K562 (cell line): ENCODE measurements at regions not wholly inside any gene's neighbourhood (a gene's known extent, or its start where the extent isn't known, plus 50 kb on each side); places are given as distances from the start of the nearest gene placed in this dataset.

ENCODE experiments used
- ATAC-seq: fragments of 200-7000 bp; cut with Tn5 transposase; 3 replicates; pipeline ENCODE4 v1.9.1; 2020; ENCODE audit warnings: moderate library complexity
- BruUV-seq: library from RNA; stranded (reverse); fragments of 400-500 nt; replicated peaks from 2 replicates; lab custom pipeline; 2021; lab: Mats Ljungman, UMichigan
- CTCF ChIA-PET: fragments of 300-600 bp; formaldehyde crosslinking; extraction: SDS; loops from one replicate; lab custom pipeline; 2021; ENCODE audit warnings: low intra/inter-chr PET ratio; lab: Yijun Ruan, JAX
- POLR2A ChIA-PET: fragments of 300-600, 350-650 bp; sonication (Branson Sonifier 250); formaldehyde crosslinking; extraction: SDS; loops from one replicate; lab custom pipeline; 2021; ENCODE audit warnings: antibody characterized with exemption, inconsistent platforms; lab: Yijun Ruan, JAX
- DNase-seq, 4 experiments: peaks; one replicate each; pipeline versions ENCODE4 v3.0.0 to v3.0.0-alpha.2; 2011 to 2018; ENCODE audit warnings: low spot score in 3 of 4, mixed read lengths in 3 of 4; ENCODE audit errors: extremely low read depth in 1 of 4
- FAIRE-seq: peaks from 2 replicates; lab custom pipeline; 2011; peaks lifted over from hg19 to GRCh38; lab: Jason Lieb, UNC
- H2AFZ ChIP-seq: 2 replicates; pipeline ENCODE4 v1.6.0; 2011; ENCODE audit warnings: low read depth, low read length, control low read depth, inconsistent platforms
- H3K27ac ChIP-seq: fragments of 200-600 bp; 3 replicates; pipeline ENCODE4 v1.8.0; 2011; ENCODE audit warnings: low read depth, mild to moderate bottlenecking, control low read depth, inconsistent platforms, low read length, moderate library complexity, mixed read lengths; ENCODE audit errors: extremely low read depth
- H3K27me3 ChIP-seq, 2 experiments: fragments of 300-600 bp in 1 of 2; 2 replicates in 1 of 2; 3 replicates in 1 of 2; pipeline versions ENCODE4 v1.6.0 to v1.8.0; 2011; ENCODE audit warnings: inconsistent platforms in 2 of 2, low read length in 2 of 2, mild to moderate bottlenecking in 1 of 2, mixed read lengths in 1 of 2, moderate library complexity in 1 of 2; ENCODE audit not compliant: control insufficient read depth in 2 of 2, insufficient read depth in 2 of 2
- H3K36me3 ChIP-seq: fragments of 300-600 bp; 3 replicates; pipeline ENCODE4 v1.8.0; 2011; ENCODE audit warnings: mild to moderate bottlenecking, low read length, inconsistent platforms; ENCODE audit not compliant: control insufficient read depth, insufficient read depth
- H3K4me1 ChIP-seq, 2 experiments: fragments of 200-600 bp in 1 of 2; replicated peaks in 1 of 2; 2 replicates in 1 of 2; 3 replicates in 1 of 2; pipeline versions ENCODE4 v1.5.1 to v1.8.0; 2011; ENCODE audit warnings: inconsistent platforms in 2 of 2, low read length in 2 of 2, mild to moderate bottlenecking in 1 of 2, mixed read lengths in 1 of 2, moderate library complexity in 1 of 2; ENCODE audit not compliant: control insufficient read depth in 2 of 2, insufficient read depth in 2 of 2
- H3K4me2 ChIP-seq: 2 replicates; pipeline ENCODE4 v1.6.1; 2011; ENCODE audit warnings: low read length, control low read depth, inconsistent platforms, mixed read lengths; ENCODE audit not compliant: insufficient read depth
- H3K4me3 ChIP-seq: fragments of 200-600 bp; sonication (generic), shearing (Covaris generic); 2 replicates; pipeline ENCODE4 v1.5.1; 2016; ENCODE audit warnings: control low read depth, inconsistent platforms
- H3K79me2 ChIP-seq: fragments of 200-600 bp; 3 replicates; pipeline ENCODE4 v1.8.0; 2011; ENCODE audit warnings: low read length, inconsistent platforms; ENCODE audit not compliant: control insufficient read depth, insufficient read depth
- H3K9ac ChIP-seq, 2 experiments: 2 replicates each; pipeline versions ENCODE4 v1.6.0 to v1.6.1; 2011; ENCODE audit warnings: low read depth in 2 of 2, low read length in 2 of 2, control low read depth in 1 of 2, inconsistent platforms in 1 of 2, mild to moderate bottlenecking in 1 of 2, mixed read lengths in 1 of 2; ENCODE audit not compliant: insufficient read depth in 1 of 2
- H3K9me1 ChIP-seq: one replicate; pipeline ENCODE4 v1.6.0; 2011; ENCODE audit warnings: inconsistent platforms, mild to moderate bottlenecking, low read length, moderate library complexity; ENCODE audit not compliant: control insufficient read depth, insufficient read depth
- H3K9me3 ChIP-seq: replicated peaks from 2 replicates; pipeline ENCODE4 v1.5.1; 2011; ENCODE audit warnings: low read depth, low read length, inconsistent platforms; ENCODE audit not compliant: control insufficient read depth, insufficient read depth
- H4K20me1 ChIP-seq: replicated peaks from 2 replicates; pipeline ENCODE4 v1.6.1; 2011; ENCODE audit warnings: low read length, inconsistent platforms, mixed read lengths; ENCODE audit not compliant: control insufficient read depth, insufficient read depth
- ATF4 ChIP-seq: fragments of 450-650 bp; formaldehyde crosslinking; IDR thresholded peaks from 2 replicates; pipeline ENCODE4 v1.4.0; 2022; ENCODE audit warnings: mild to moderate bottlenecking, moderate library complexity
- CBX2 ChIP-seq: fragments of 200-600 bp; sonication (generic); IDR thresholded peaks from one replicate; pipeline ENCODE4 v1.6.1; 2012; ENCODE audit warnings: mild to moderate bottlenecking, low read length, inconsistent platforms; ENCODE audit not compliant: insufficient read depth, poor library complexity, severe bottlenecking
- CEBPG ChIP-seq, 3 experiments: fragments of 200-800 bp in 1 of 3; sonication (Bioruptor generic) in 1 of 3; sonication (generic) in 1 of 3; formaldehyde crosslinking in 1 of 3; IDR thresholded peaks in 2 of 3; conservative IDR thresholded peaks in 1 of 3; 2 replicates each; pipeline versions ENCODE4 v1.6.1 to v1.8.0; 2016 to 2022; ENCODE audit warnings: missing compliant biosample characterization in 2 of 3, missing genetic modification characterization in 2 of 3, mild to moderate bottlenecking in 1 of 3, missing genetic modification reagents in 1 of 3
- HMBOX1 ChIP-seq: sonication (generic); IDR thresholded peaks from 2 replicates; pipeline ENCODE4 v1.6.1; 2016
- NR2C1 ChIP-seq, 2 experiments: fragments of 450-650 bp; IDR thresholded peaks; 2 replicates each; pipeline ENCODE4 v1.6.1; 2017; ENCODE audit warnings: mild to moderate bottlenecking in 2 of 2, antibody characterized with exemption in 1 of 2, inconsistent platforms in 1 of 2, missing compliant biosample characterization in 1 of 2, missing genetic modification characterization in 1 of 2
- PHB ChIP-seq: fragments of 250-450 bp; sonication (Bioruptor Pico); IDR thresholded peaks from 2 replicates; pipeline ENCODE4 v1.5.0; 2021
- PYGO2 ChIP-seq: fragments of 450-650 bp; IDR thresholded peaks from 2 replicates; pipeline ENCODE4 v1.6.1; 2016; ENCODE audit warnings: mild to moderate bottlenecking, missing genetic modification characterization, moderate library complexity, missing compliant biosample characterization
- RNF2 ChIP-seq: sonication (generic); IDR thresholded peaks from 2 replicates; pipeline ENCODE4 v1.6.1; 2016
- TCF7L2 ChIP-seq: fragments of 150-350 bp; IDR thresholded peaks from 2 replicates; pipeline ENCODE4 v1.6.1; 2016; ENCODE audit warnings: low read depth, mild to moderate bottlenecking, low read length, moderate library complexity
- TRIM24 ChIP-seq, 2 experiments: fragments of 450-650 bp; IDR thresholded peaks; 2 replicates each; pipeline ENCODE4 v1.6.1; 2016
- ZNF79 ChIP-seq: fragments of 250-450 bp; sonication (Bioruptor Pico); IDR thresholded peaks from 2 replicates; pipeline ENCODE4 v1.4.0; 2020; ENCODE audit warnings: low read depth, mild to moderate bottlenecking, moderate library complexity
- WGBS: fragments of 100-300 bp; shearing (Covaris generic); methylation state at CpG from one replicate; pipeline ENCODE4 v1.1.6; 2016; ENCODE audit warnings: low coverage, mixed read lengths; ENCODE audit not compliant: insufficient coverage; ENCODE audit errors: missing lambda C conversion rate; 5-methylcytosine and 5-hydroxymethylcytosine counted together
- in situ Hi-C: fragments of 300-500 bp; cut with MboI; formaldehyde crosslinking; loops from 4 replicates; pipeline ENCODE4 v1.15.0; 2018; ENCODE audit warnings: inconsistent platforms, mixed read lengths
- intact Hi-C: fragments of 100-400 bp; cut with micrococcal nuclease; formaldehyde crosslinking; loops from 2 replicates; pipeline ENCODE4 v1.14.2; 2022

GRCh38 chr4:134393592-134393991 lies 192.0 kb upstream of the PABPC4L start:
- Histone ChIP-seq H2AFZ (no peak overlapping the region), H3K4me3 (no peak overlapping the region), H3K36me3 (no peaks in the 10 kb centered on the region), H3K27me3 (no peaks in the 10 kb centered on the region), H3K9me1 (no peaks in the 10 kb centered on the region), H3K9ac (no peak overlapping the region), H3K4me2 (no peak overlapping the region), H4K20me1 (no peaks in the 10 kb centered on the region), H3K9me3 (no peaks in the 10 kb centered on the region), H3K27ac (no peak overlapping the region), H3K4me1 (no peaks in the 10 kb centered on the region), H3K79me2 (no peaks in the 10 kb centered on the region)
- WGBS, result 9% methylated on average over 2 of the region's 2 CpGs
- DNase-seq (no peak), FAIRE-seq (no peak), ATAC-seq (no peak)
- in situ Hi-C loops (no loop called here), intact Hi-C loops (no loop called here)
- BruUV-seq, result no TSS peak
- peak; percentile 22 to 36; a peak in 2 of 4 replicates for TF ChIP-seq TRIM24 (IDR thresholded peaks at IDR 0.05)
- no peak for TF ChIP-seq PYGO2 (tag)
- no peak for TF ChIP-seq RNF2
- TF ChIP-seq ATF4, result peak; percentile 81
- no peak for TF ChIP-seq ZNF79 (CRISPR knock-in tag)
- no peak for TF ChIP-seq NR2C1 (IDR thresholded peaks at IDR 0.05)
- peak; percentile 28; the same call in 1 of the 2 replicates for TF ChIP-seq NR2C1 (tag; IDR thresholded peaks at IDR 0.05)
- TF ChIP-seq CEBPG (CRISPR knock-in tag; IDR thresholded peaks at IDR 0.05), result peak; percentile 70
- peak in 1 of 2 experiments; percentile 57; a peak in 2 of 4 replicates for TF ChIP-seq CEBPG (tag; conservative IDR thresholded peaks at IDR 0.05 in 1 of 2, IDR thresholded peaks at IDR 0.05 in 1 of 2)
- no peak for TF ChIP-seq HMBOX1
- TF ChIP-seq TCF7L2, result no peak
- no peak for TF ChIP-seq PHB (CRISPR knock-in tag)
- TF ChIP-seq CBX2, result no peak
- ChIA-PET POLR2A (no interaction called here), CTCF (no interaction called here)
